ENCODE measurements at regions not wholly inside any gene's neighbourhood (a gene's known extent, or its start where the extent isn't known, plus 50 kb on each side); places are given as distances from the start of the nearest gene placed in this dataset.
A peak's percentile ranks its signal among the peaks of the same experiment; 100 is the strongest.

DNA sequence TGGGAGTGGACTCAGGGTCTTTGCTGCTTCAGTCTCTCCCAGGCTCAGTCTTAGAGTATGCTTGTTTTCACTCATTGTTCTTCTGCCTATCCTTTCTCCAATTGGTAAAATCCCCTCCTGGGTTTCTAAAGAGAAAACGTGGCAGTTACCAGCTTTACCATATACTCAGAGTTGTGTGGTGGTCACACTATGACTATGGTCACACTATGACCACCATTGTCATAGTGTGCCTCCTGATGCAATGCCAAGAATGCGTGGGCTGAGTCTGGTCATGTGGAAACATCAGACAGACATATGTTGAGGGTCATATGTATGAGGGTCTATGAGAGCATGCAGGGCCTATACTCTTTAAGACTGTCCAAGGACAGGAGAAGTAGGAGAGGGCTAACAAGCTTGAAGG lies 326.5 kb upstream of the PRR16 start:
- Histone ChIP-seq H3K27ac (ENCODE audit: low read depth in 2 of 2, low read length in 2 of 2) (no peak overlapping the region), H3K36me3 (ENCODE audit: control insufficient read depth in 2 of 3, insufficient read depth in 3 of 3, low read length in 3 of 3) (no peaks in the 10 kb centered on the region), H3K27me3 (ENCODE audit: control insufficient read depth, insufficient read depth, low read length) (no peaks in the 10 kb centered on the region), H3K4me1 (ENCODE audit: control insufficient read depth in 2 of 3, insufficient read depth in 2 of 3, low read depth in 1 of 3, low read length in 3 of 3) (no peaks in the 10 kb centered on the region), H3K9me3 (ENCODE audit: control insufficient read depth in 2 of 3, insufficient read depth in 1 of 3, low read length in 3 of 3) (no peaks in the 10 kb centered on the region), H3K4me3 (ENCODE audit: low read length in 3 of 3) (no peak overlapping the region), H3K9ac (ENCODE audit: low read length in 3 of 3) (no peak overlapping the region)
- FAIRE-seq = no peak
- TF ChIP-seq, protein P1, sequence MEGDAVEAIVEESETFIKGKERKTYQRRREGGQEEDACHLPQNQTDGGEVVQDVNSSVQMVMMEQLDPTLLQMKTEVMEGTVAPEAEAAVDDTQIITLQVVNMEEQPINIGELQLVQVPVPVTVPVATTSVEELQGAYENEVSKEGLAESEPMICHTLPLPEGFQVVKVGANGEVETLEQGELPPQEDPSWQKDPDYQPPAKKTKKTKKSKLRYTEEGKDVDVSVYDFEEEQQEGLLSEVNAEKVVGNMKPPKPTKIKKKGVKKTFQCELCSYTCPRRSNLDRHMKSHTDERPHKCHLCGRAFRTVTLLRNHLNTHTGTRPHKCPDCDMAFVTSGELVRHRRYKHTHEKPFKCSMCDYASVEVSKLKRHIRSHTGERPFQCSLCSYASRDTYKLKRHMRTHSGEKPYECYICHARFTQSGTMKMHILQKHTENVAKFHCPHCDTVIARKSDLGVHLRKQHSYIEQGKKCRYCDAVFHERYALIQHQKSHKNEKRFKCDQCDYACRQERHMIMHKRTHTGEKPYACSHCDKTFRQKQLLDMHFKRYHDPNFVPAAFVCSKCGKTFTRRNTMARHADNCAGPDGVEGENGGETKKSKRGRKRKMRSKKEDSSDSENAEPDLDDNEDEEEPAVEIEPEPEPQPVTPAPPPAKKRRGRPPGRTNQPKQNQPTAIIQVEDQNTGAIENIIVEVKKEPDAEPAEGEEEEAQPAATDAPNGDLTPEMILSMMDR (IDR thresholded peaks at IDR 0.05; ENCODE audit: borderline replicate concordance, extremely low read depth, insufficient read depth) = no peak
- intact Hi-C loops (cut with DNase I) = no loop called here
- DNase-seq = no peak

DNA sequence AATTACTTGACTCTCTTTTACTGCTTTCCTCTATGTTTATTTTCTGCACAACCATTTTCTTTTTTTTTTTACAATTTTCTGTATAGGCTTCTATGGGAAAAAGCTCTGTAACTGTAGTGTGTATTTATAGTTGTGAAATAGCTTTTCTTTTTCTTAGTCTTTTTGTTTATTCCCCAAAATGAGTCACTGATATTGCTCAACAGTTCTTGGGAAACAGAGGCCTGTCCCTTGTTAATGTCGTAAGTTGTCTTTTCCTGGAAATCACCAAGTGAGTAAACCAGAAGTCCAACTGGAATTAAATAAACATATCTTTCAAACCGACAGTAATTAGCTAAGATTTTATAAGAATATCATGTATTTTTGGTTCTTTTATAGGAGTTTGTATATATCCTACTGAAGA lies 325.1 kb upstream of the PRR16 start:
- DNase-seq (peak in 1 of 5 donors; percentile 36), FAIRE-seq (peak; percentile 85)
- no peaks in the 10 kb centered on the region for H3K27me3 ChIP-seq (ENCODE audit: control insufficient read depth, insufficient read depth, low read length)
- H3K4me1 ChIP-seq (ENCODE audit: control insufficient read depth in 2 of 3, insufficient read depth in 2 of 3, low read depth in 1 of 3, low read length in 3 of 3) = no peaks in the 10 kb centered on the region
- no peaks in the 10 kb centered on the region for H3K36me3 ChIP-seq (ENCODE audit: control insufficient read depth in 2 of 3, insufficient read depth in 3 of 3, low read length in 3 of 3)
- no peak overlapping the region for H3K9ac ChIP-seq (ENCODE audit: low read length in 3 of 3)
- no peak overlapping the region for H3K27ac ChIP-seq (ENCODE audit: low read depth in 2 of 2, low read length in 2 of 2)
- intact Hi-C loops (cut with DNase I) = no loop called here
- no peak overlapping the region for H3K4me3 ChIP-seq (ENCODE audit: low read length in 3 of 3)
- TF ChIP-seq, protein P1 (IDR thresholded peaks at IDR 0.05; ENCODE audit: borderline replicate concordance, extremely low read depth, insufficient read depth) = no peak
- H3K9me3 ChIP-seq (ENCODE audit: control insufficient read depth in 2 of 3, insufficient read depth in 1 of 3, low read length in 3 of 3) = no peaks in the 10 kb centered on the region

DNA sequence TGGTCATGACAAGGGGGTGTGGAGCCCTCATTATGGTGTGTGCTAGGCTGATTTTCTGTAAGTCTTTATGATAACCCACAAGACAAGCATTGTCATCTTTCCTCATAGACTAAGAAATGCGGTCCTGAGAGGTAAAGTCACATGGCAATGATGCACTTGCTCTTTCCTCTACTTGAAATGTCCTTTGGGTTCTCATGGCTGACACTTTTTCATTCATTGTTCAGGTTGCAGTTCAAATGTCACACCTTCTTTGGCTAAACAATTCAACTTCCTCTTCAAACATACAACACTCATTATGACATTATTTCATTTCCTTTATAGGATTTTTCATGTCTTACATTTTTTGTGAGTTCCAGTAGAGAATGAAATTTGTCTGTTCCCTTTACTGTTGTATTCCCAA lies 323.6 kb upstream of the PRR16 start:
- DNase-seq (no peak), FAIRE-seq (no peak)
- Histone ChIP-seq H3K36me3 (ENCODE audit: control insufficient read depth in 2 of 3, insufficient read depth in 3 of 3, low read length in 3 of 3) (no peaks in the 10 kb centered on the region), H3K4me1 (ENCODE audit: control insufficient read depth in 2 of 3, insufficient read depth in 2 of 3, low read depth in 1 of 3, low read length in 3 of 3) (no peaks in the 10 kb centered on the region), H3K27me3 (ENCODE audit: control insufficient read depth, insufficient read depth, low read length) (no peaks in the 10 kb centered on the region), H3K9me3 (ENCODE audit: control insufficient read depth in 2 of 3, insufficient read depth in 1 of 3, low read length in 3 of 3) (no peaks in the 10 kb centered on the region), H3K27ac (ENCODE audit: low read depth in 2 of 2, low read length in 2 of 2) (no peak overlapping the region), H3K9ac (ENCODE audit: low read length in 3 of 3) (no peak overlapping the region), H3K4me3 (ENCODE audit: low read length in 3 of 3) (no peak overlapping the region)
- TF ChIP-seq, protein P1 (IDR thresholded peaks at IDR 0.05; ENCODE audit: borderline replicate concordance, extremely low read depth, insufficient read depth) = no peak
- intact Hi-C loops (cut with DNase I) = no loop called here

DNA sequence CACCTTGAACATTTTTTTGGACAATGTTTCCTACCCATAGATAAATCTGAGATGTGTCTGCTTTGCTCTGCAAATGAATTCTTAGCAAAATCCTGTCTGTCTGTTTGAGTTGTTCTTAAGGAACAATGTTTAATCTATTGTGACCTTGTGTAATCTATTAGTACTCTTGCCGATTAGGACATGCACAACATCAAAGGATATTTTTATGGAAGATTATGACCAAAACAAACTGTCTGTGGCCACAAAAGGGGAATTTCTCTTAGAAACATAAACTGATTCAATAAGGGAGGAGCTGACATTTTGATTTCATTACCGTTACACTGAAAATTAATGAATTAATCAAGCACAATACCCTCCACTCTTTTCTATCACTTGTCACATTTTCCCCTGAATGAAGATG lies 323.0 kb upstream of the PRR16 start:
- intact Hi-C loops (cut with DNase I) = no loop called here
- Histone ChIP-seq H3K9me3 (ENCODE audit: control insufficient read depth in 2 of 3, insufficient read depth in 1 of 3, low read length in 3 of 3) (no peaks in the 10 kb centered on the region), H3K27me3 (ENCODE audit: control insufficient read depth, insufficient read depth, low read length) (no peaks in the 10 kb centered on the region), H3K4me1 (ENCODE audit: control insufficient read depth in 2 of 3, insufficient read depth in 2 of 3, low read depth in 1 of 3, low read length in 3 of 3) (no peaks in the 10 kb centered on the region), H3K4me3 (ENCODE audit: low read length in 3 of 3) (no peak overlapping the region), H3K36me3 (ENCODE audit: control insufficient read depth in 2 of 3, insufficient read depth in 3 of 3, low read length in 3 of 3) (no peaks in the 10 kb centered on the region), H3K9ac (ENCODE audit: low read length in 3 of 3) (no peak overlapping the region), H3K27ac (ENCODE audit: low read depth in 2 of 2, low read length in 2 of 2) (no peak overlapping the region)
- DNase-seq (no peak), FAIRE-seq (no peak)
- TF ChIP-seq, protein P1 (IDR thresholded peaks at IDR 0.05; ENCODE audit: borderline replicate concordance, extremely low read depth, insufficient read depth) = no peak
